RWPE2 (cell line): ENCODE measurements at regions not wholly inside any gene's neighbourhood (a gene's known extent, or its start where the extent isn't known, plus 50 kb on each side); places are given as distances from the start of the nearest gene placed in this dataset.

Experiments used
- ATAC-seq: fragments of 200-7000 bp; cut with Tn5 transposase; 3 replicates; pipeline ENCODE4 v1.9.1; 2021; ENCODE audit warnings: low read depth
- DNase-seq: peaks from one replicate; pipeline ENCODE4 v3.0.0-alpha.2; 2020; ENCODE audit warnings: low spot score
- H3K27ac ChIP-seq: fragments of 450-650 bp; 2 replicates; pipeline ENCODE4 v1.5.1; 2017; ENCODE audit warnings: mild to moderate bottlenecking; ENCODE audit not compliant: poor library complexity, severe bottlenecking
- H3K27me3 ChIP-seq: fragments of 250-450 bp; sonication (Bioruptor Pico); 2 replicates; pipeline ENCODE4 v1.5.1; 2021; ENCODE audit warnings: mild to moderate bottlenecking, moderate library complexity; ENCODE audit not compliant: insufficient read depth, poor library complexity, severe bottlenecking
- H3K36me3 ChIP-seq: fragments of 250-450 bp; sonication (Bioruptor Pico); 2 replicates; pipeline ENCODE4 v1.5.1; 2020; ENCODE audit warnings: low read depth, mild to moderate bottlenecking, moderate library complexity
- H3K4me1 ChIP-seq: fragments of 250-450 bp; sonication (Bioruptor Pico); 2 replicates; pipeline ENCODE4 v1.5.1; 2021; ENCODE audit warnings: mild to moderate bottlenecking, moderate library complexity; ENCODE audit not compliant: insufficient read depth, poor library complexity, severe bottlenecking
- H3K4me3 ChIP-seq: fragments of 250-450 bp; sonication (Bioruptor Pico); 2 replicates; pipeline ENCODE4 v1.5.1; 2021; ENCODE audit warnings: mild to moderate bottlenecking, moderate library complexity; ENCODE audit not compliant: severe bottlenecking
- H3K9me3 ChIP-seq: fragments of 250-450 bp; sonication (Bioruptor Pico); 2 replicates; pipeline ENCODE4 v1.5.1; 2021; ENCODE audit warnings: mild to moderate bottlenecking, moderate library complexity; ENCODE audit not compliant: severe bottlenecking
- CTCF ChIP-seq: fragments of 450-650 bp; IDR thresholded peaks from one replicate; pipeline ENCODE4 v1.5.1; 2017; ENCODE audit warnings: mild to moderate bottlenecking, moderate library complexity; ENCODE audit not compliant: poor library complexity, severe bottlenecking

- Histone ChIP-seq H3K27ac (no peak overlapping the region), H3K36me3 (no peaks in the 10 kb centered on the region), H3K4me3 (no peak overlapping the region), H3K4me1 (no peaks in the 10 kb centered on the region), H3K27me3 (no peaks in the 10 kb centered on the region), H3K9me3 (no peaks in the 10 kb centered on the region)
- ATAC-seq = no peak
- TF ChIP-seq CTCF = no peak
- DNase-seq = no peak
Measured at GRCh38 chr6:93165850-93166430, 253.4 kb downstream of the EPHA7 start.

DNA sequence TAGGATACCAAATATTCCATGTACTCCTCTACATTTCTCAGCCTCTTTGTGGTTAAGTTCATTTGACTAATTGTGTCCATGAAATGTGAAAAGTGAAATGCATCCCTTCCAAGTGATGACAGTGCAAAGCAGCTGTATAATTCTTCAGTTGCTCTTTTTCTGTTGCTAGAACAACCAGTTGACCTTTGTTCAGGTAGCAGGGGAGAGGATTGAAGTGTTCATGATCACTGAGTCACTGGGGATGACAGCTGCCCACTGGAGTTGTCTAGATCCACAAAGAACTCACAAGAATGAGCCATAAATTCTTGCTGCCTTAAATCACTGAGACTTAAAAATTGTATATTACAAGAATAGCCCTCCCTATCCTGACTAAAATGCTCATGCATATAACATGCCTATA is 254.6 kb downstream of the EPHA7 start:
- H3K27ac ChIP-seq = no peak overlapping the region
- H3K4me1 ChIP-seq = no peaks in the 10 kb centered on the region
- DNase-seq (no peak), ATAC-seq (no peak)
- no peak overlapping the region for H3K4me3 ChIP-seq
- H3K9me3 ChIP-seq = no peaks in the 10 kb centered on the region
- no peak for TF ChIP-seq CTCF
- H3K36me3 ChIP-seq = no peaks in the 10 kb centered on the region
- no peaks in the 10 kb centered on the region for H3K27me3 ChIP-seq

DNA sequence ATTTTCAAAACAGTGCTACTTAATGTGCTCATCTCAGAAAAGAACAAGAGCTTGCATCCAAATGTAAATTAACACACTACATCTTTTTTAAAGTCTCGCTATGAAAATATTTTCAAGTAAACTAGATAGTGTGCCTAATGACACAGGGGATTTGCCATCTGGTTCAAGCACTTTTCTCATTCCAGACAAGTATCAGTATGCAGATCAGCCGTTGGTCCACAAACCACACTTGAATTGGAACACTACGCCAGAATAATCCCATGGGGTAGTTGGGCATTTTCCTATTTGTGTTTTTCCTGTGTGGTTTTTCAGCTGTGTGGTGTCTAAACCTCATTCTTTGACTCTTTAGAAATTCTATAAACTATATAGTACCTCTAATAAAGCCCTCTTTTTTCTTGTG is 256.2 kb downstream of the EPHA7 start:
- DNase-seq (no peak), ATAC-seq (no peak)
- Histone ChIP-seq H3K27me3 (no peaks in the 10 kb centered on the region), H3K27ac (no peak overlapping the region), H3K4me1 (no peaks in the 10 kb centered on the region), H3K9me3 (no peaks in the 10 kb centered on the region), H3K4me3 (no peak overlapping the region), H3K36me3 (no peaks in the 10 kb centered on the region)
- no peak for TF ChIP-seq CTCF

- Histone ChIP-seq H3K4me1 (no peaks in the 10 kb centered on the region), H3K36me3 (no peaks in the 10 kb centered on the region), H3K27me3 (no peaks in the 10 kb centered on the region), H3K9me3 (no peaks in the 10 kb centered on the region), H3K4me3 (no peak overlapping the region), H3K27ac (no peak overlapping the region)
- TF ChIP-seq CTCF = no peak
- ATAC-seq (no peak), DNase-seq (no peak)
Measured at GRCh38 chr6:93139408-93140081, 279.8 kb downstream of the EPHA7 start.

- DNase-seq (no peak), ATAC-seq (no peak)
- Histone ChIP-seq H3K36me3 (no peaks in the 10 kb centered on the region), H3K4me3 (no peak overlapping the region), H3K27ac (no peak overlapping the region), H3K9me3 (no peaks in the 10 kb centered on the region), H3K27me3 (no peaks in the 10 kb centered on the region), H3K4me1 (no peaks in the 10 kb centered on the region)
- TF ChIP-seq CTCF = no peak
Measured at GRCh38 chr6:93136111-93136510, 283.2 kb downstream of the EPHA7 start.
